Neural cell (in vitro differentiated cells): ENCODE measurements at regions not wholly inside any gene's neighbourhood (a gene's known extent, or its start where the extent isn't known, plus 50 kb on each side); places are given as distances from the start of the nearest gene placed in this dataset.

Source experiments
- H2AFZ ChIP-seq: fragments of 200-600, 300-800 bp; sonication (generic), shearing (Covaris generic); 2 replicates; pipeline ENCODE4 v1.6.0; 2014; ENCODE audit warnings: low read depth, mild to moderate bottlenecking, antibody characterized with exemption, low read length, moderate library complexity
- H3F3A ChIP-seq: fragments of 200-600 bp; shearing (Covaris generic); 2 replicates; pipeline ENCODE4 v1.6.1; 2016; ENCODE audit warnings: mild to moderate bottlenecking, moderate library complexity, mixed read lengths, antibody characterized with exemption, low read length; ENCODE audit not compliant: insufficient read depth, poor library complexity, severe bottlenecking
- H3K27ac ChIP-seq: fragments of 200-600, 300-800 bp; sonication (generic), shearing (Covaris generic); 2 replicates; pipeline ENCODE4 v1.5.1; 2014; ENCODE audit warnings: mild to moderate bottlenecking, low read length, moderate library complexity
- H3K27me3 ChIP-seq: fragments of 300-800, 200-600 bp; sonication (generic), shearing (Covaris generic); 2 replicates; pipeline ENCODE4 v1.6.0; 2014; ENCODE audit warnings: mild to moderate bottlenecking, low read depth, low read length, moderate library complexity; ENCODE audit not compliant: insufficient read depth
- H3K36me3 ChIP-seq: fragments of 300-800, 200-600 bp; sonication (generic), shearing (Covaris generic); 2 replicates; pipeline ENCODE4 v1.5.1; 2014; ENCODE audit warnings: mild to moderate bottlenecking, antibody characterized with exemption, low read length, moderate library complexity; ENCODE audit not compliant: insufficient read depth
- H3K4me2 ChIP-seq: fragments of 300-800, 200-600 bp; sonication (generic), shearing (Covaris generic); 2 replicates; pipeline ENCODE4 v1.6.0; 2014; ENCODE audit warnings: mild to moderate bottlenecking, low read length
- H3K4me3 ChIP-seq: fragments of 300-800, 200-600 bp; sonication (generic), shearing (Covaris generic); 2 replicates; pipeline ENCODE4 v1.5.1; 2014; ENCODE audit warnings: mild to moderate bottlenecking, low read length, moderate library complexity
- H3K79me2 ChIP-seq: fragments of 200-600 bp; shearing (Covaris generic); replicated peaks from 2 replicates; pipeline ENCODE4 v1.6.0; 2014; ENCODE audit warnings: mild to moderate bottlenecking, low read length, moderate library complexity; ENCODE audit not compliant: insufficient read depth
- H3K9ac ChIP-seq: fragments of 300-800, 200-600 bp; sonication (generic), shearing (Covaris generic); 2 replicates; pipeline ENCODE4 v1.6.1; 2016; ENCODE audit warnings: mild to moderate bottlenecking, low read length, mixed read lengths
- H3K9me2 ChIP-seq: fragments of 200-600 bp; shearing (Covaris generic); 2 replicates; pipeline ENCODE4 v1.6.1; 2016; ENCODE audit warnings: mild to moderate bottlenecking, low read length, mixed read lengths; ENCODE audit not compliant: insufficient read depth
- H3K9me3 ChIP-seq: fragments of 200-600, 300-800 bp; sonication (generic), shearing (Covaris generic); 2 replicates; pipeline ENCODE4 v1.6.1; 2016; ENCODE audit warnings: mild to moderate bottlenecking, mixed run types, low read length, moderate library complexity, mixed read lengths
- H4K20me1 ChIP-seq: fragments of 200-600 bp; shearing (Covaris generic); 2 replicates; pipeline ENCODE4 v1.6.1; 2016; ENCODE audit warnings: mild to moderate bottlenecking, mixed run types; ENCODE audit not compliant: insufficient read depth
- CTCF ChIP-seq: fragments of 450-650 bp; IDR thresholded peaks from 2 replicates; pipeline ENCODE4 v1.5.1; 2014; ENCODE audit warnings: antibody characterized with exemption, mild to moderate bottlenecking, moderate library complexity; ENCODE audit not compliant: poor library complexity, severe bottlenecking
- EP300 ChIP-seq: fragments of 450-650 bp; conservative IDR thresholded peaks from 2 replicates; pipeline ENCODE4 v1.6.1; 2014; ENCODE audit warnings: antibody characterized with exemption, mild to moderate bottlenecking, moderate library complexity; ENCODE audit not compliant: poor library complexity, severe bottlenecking
- EZH2 ChIP-seq: fragments of 200-600, 300-800 bp; shearing (Covaris generic), sonication (generic); IDR thresholded peaks from 2 replicates; pipeline ENCODE4 v1.6.1; 2014; ENCODE audit warnings: antibody characterized with exemption, low read length, borderline replicate concordance, mild to moderate bottlenecking; ENCODE audit not compliant: insufficient read depth, poor library complexity, severe bottlenecking
- MXI1 ChIP-seq: fragments of 450-650 bp; conservative IDR thresholded peaks from 2 replicates; pipeline ENCODE4 v1.6.1; 2014; ENCODE audit warnings: antibody characterized with exemption, mild to moderate bottlenecking; ENCODE audit not compliant: poor library complexity, severe bottlenecking
- POLR2AphosphoS5 ChIP-seq: IDR thresholded peaks from 2 replicates; pipeline ENCODE4 v1.6.1; 2012
- RAD21 ChIP-seq: fragments of 450-650 bp; conservative IDR thresholded peaks from 2 replicates; pipeline ENCODE4 v1.6.1; 2014; ENCODE audit warnings: antibody characterized with exemption, mild to moderate bottlenecking, moderate library complexity
- REST ChIP-seq: IDR thresholded peaks from 2 replicates; pipeline ENCODE4 v1.6.1; 2012; ENCODE audit warnings: borderline replicate concordance
- SMC3 ChIP-seq: fragments of 450-650 bp; conservative IDR thresholded peaks from 2 replicates; pipeline ENCODE4 v1.6.1; 2014; ENCODE audit warnings: antibody characterized with exemption, mild to moderate bottlenecking, moderate library complexity; ENCODE audit not compliant: poor library complexity
- TAF1 ChIP-seq: IDR thresholded peaks from 2 replicates; pipeline ENCODE4 v1.6.1; 2012; ENCODE audit warnings: low read depth

DNA sequence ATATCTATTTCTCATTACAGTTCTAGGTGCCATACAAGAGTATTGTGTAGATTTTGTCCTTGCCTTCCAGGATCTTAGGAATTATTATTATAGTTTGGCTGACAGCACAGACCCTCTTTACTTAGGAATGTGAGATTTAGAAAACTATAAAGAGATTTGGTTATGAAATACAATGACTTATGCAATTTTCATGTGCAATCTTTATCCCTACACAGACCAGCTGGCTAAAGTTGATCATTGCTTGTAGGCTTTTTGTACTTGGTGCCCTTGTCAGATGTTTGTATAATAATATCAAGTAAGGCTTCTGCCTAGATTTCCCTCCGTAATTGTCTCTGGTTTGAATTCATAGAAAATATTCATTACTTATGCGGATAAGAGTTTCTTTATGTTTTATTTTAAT is 174.5 kb upstream of the GAP43 start:
- Histone ChIP-seq H3K79me2 (no peaks in the 10 kb centered on the region), H3K9me3 (no peaks in the 10 kb centered on the region)
- TF ChIP-seq MXI1 = no peak
- no peak for TF ChIP-seq CTCF
- no peak for TF ChIP-seq POLR2AphosphoS5
- TF ChIP-seq REST = no peak
- TF ChIP-seq EZH2 = no peak
- TF ChIP-seq RAD21 = no peak
- no peak for TF ChIP-seq EP300
- no peak for TF ChIP-seq SMC3
- no peak for TF ChIP-seq TAF1

GRCh38 chr3:115450036-115450435 is 173.3 kb upstream of the GAP43 start:
- Histone ChIP-seq H3K9ac (no peak overlapping the region), H3K27ac (no peak overlapping the region), H3K4me2 (no peak overlapping the region), H2AFZ (no peak overlapping the region), H3K27me3 (no peaks in the 10 kb centered on the region), H3K9me3 (no peaks in the 10 kb centered on the region), H3K36me3 (no peaks in the 10 kb centered on the region), H3K79me2 (no peaks in the 10 kb centered on the region), H3K9me2 (no peaks in the 10 kb centered on the region), H3K4me3 (no peak overlapping the region), H3F3A (no peaks in the 10 kb centered on the region), H4K20me1 (no peaks in the 10 kb centered on the region)
- no peak for TF ChIP-seq SMC3
- no peak for TF ChIP-seq EZH2
- no peak for TF ChIP-seq REST
- TF ChIP-seq POLR2AphosphoS5 = no peak
- TF ChIP-seq RAD21 = no peak
- TF ChIP-seq CTCF = no peak
- no peak for TF ChIP-seq TAF1
- no peak for TF ChIP-seq MXI1
- TF ChIP-seq EP300 = no peak

More for the DNA sequence above, 174.5 kb upstream of the GAP43 start:
- Histone ChIP-seq H3K9ac (no peak overlapping the region), H3K27me3 (no peaks in the 10 kb centered on the region), H4K20me1 (no peaks in the 10 kb centered on the region), H3K9me2 (no peaks in the 10 kb centered on the region), H3F3A (no peaks in the 10 kb centered on the region), H2AFZ (no peak overlapping the region), H3K4me2 (no peak overlapping the region), H3K4me3 (no peak overlapping the region), H3K36me3 (no peaks in the 10 kb centered on the region), H3K27ac (no peak overlapping the region)
